NCI-H2029 treated with DMSO at 0.1 percent for 48 hours (cell line): ENCODE measurements at regions not wholly inside any gene's neighbourhood (a gene's known extent, or its start where the extent isn't known, plus 50 kb on each side); places are given as distances from the start of the nearest gene placed in this dataset.

Source experiments
- DNase-seq: peaks from one replicate; lab custom pipeline; 2025; lab: John Stamatoyannopoulos, UW

DNA sequence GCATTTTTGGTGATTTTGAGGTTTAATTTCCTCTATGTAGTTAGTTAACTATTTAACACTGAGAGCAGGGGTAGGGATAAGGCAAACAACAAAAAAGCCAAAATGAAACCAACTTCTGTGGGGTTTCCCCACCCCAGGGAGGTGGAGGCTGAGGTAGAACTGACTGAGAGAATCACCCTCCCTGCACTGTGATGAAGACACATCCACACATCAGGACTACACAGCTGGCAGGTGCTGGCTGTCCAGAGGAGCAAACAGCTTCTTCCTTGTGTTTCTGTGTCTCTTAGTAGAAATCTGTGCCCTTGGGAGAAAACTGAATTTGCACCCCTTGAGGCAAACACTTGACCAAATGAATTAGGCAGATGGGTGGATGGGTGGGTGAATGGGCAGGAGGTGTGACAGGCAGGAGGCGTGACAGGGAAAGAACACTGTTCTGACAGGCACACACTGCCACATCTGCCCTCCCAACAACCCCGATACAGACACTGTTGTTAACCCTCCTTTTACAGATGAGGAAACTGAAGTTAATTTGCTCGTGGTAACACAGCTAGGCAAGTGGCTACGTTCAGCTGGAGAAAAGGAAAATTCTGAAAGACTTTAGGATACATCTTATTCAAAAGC lies 62.9 kb upstream of the AMZ2 start:
- no peak for DNase-seq

GRCh38 chr17:68185820-68186219 lies 62.0 kb upstream of the AMZ2 start:
- DNase-seq, result no peak

DNA sequence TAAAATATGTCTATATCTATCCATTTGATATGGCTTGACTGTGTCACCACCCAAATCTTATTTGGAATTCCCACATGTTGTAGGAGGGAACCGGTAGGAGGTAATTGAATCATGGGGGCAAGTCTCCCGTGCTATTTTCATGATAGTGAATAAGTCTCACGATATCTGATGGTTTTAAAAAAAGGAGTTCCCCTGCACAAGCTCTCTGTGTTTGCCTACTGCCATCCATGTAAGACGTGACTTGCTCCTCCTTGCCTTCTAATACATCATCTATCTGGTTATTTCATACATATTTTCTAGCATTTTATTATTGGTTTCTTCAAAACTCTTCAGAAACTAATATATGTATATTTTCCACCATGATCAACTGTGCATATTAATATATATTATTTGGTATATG lies 57.3 kb upstream of the AMZ2 start:
- DNase-seq, result no peak

- DNase-seq, result peak; percentile 8
Observed at GRCh38 chr17:68195667-68196393, 52.0 kb upstream of the AMZ2 start.

GRCh38 chr17:68196394-68197090 lies 51.3 kb upstream of the AMZ2 start:
- DNase-seq, result no peak

DNA sequence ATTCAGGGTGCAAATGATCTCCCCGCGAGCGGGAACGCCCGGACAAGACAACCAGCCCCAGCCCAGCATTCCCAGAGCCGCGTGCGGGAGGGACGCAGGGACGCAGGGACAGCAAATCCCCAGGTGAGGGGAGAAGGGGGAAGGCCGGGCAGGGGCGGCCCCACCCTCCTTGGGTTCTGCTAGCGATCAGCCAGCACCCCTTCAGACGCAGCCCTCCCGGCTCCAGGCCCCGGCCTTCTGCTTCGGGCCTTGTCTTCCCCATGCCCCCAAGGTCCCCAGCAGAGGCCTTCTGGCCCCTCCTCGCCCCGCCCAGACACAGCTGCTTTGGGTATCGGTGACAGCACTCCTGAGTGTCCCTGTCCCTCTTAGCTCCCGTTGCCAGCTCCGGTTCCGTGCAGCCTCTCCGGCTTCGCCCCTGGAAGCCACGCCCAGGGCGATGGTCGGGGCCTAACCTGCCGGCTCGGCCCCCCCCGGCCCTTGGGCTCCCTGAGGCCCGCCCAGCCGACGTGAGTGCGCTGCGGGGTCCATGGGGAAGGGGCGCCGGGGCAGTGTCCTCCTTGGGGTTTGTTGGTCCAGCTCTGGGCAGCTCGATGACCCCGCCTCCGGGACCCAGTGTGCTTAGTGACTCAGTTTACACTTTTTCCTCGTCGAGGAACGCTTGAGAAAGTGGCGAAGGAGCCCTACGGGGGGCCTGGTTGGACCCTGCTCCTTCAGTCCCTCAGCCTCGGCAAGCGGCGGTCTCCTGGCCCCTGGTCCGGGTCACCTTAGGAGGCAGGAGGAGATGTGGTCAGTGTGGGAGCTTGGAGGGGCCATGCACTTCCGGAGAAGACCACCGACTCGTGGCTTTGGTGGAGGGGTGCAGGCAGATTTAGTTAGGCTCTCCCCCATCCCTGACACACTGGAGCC lies 50.5 kb upstream of the AMZ2 start:
- DNase-seq, result no peak

GRCh38 chr17:68197997-68198930 lies 49.6 kb upstream of the AMZ2 start:
- DNase-seq, result no peak
